H1 (cell line): ENCODE measurements at regions not wholly inside any gene's neighbourhood (a gene's known extent, or its start where the extent isn't known, plus 50 kb on each side); places are given as distances from the start of the nearest gene placed in this dataset.

Source experiments
- CHD2 ChIP-seq: IDR thresholded peaks from 2 replicates; pipeline ENCODE4 v1.6.1; 2012; ENCODE audit warnings: low read length, improper control_type of control experiment
- GABPA ChIP-seq: IDR thresholded peaks from 2 replicates; pipeline ENCODE4 v1.6.1; 2011; ENCODE audit warnings: mild to moderate bottlenecking, low read length, moderate library complexity, borderline replicate concordance; ENCODE audit not compliant: insufficient read depth
- HDAC2 ChIP-seq, 2 experiments: fragments of 300-600 bp in 1 of 2; sonication (generic) in 1 of 2; IDR thresholded peaks; 2 replicates each; pipeline ENCODE4 v1.6.1; 2011 to 2012; ENCODE audit warnings: low read depth in 2 of 2, low read length in 2 of 2, mild to moderate bottlenecking in 2 of 2, moderate library complexity in 2 of 2, borderline replicate concordance in 1 of 2, inconsistent platforms in 1 of 2
- POLR2AphosphoS5 ChIP-seq: IDR thresholded peaks from 2 replicates; pipeline ENCODE4 v1.6.1; 2011; ENCODE audit warnings: low read depth, low read length
- SAP30 ChIP-seq: fragments of 300-600 bp; sonication (generic); IDR thresholded peaks from 2 replicates; pipeline ENCODE4 v1.7.1; 2012; ENCODE audit warnings: low read length, moderate library complexity, mild to moderate bottlenecking, inconsistent platforms; ENCODE audit not compliant: insufficient read depth, insufficient replicate concordance
- SIX5 ChIP-seq: IDR thresholded peaks from 2 replicates; pipeline ENCODE4 v1.6.1; 2011; ENCODE audit warnings: mild to moderate bottlenecking, low read depth, low read length
- SRF ChIP-seq: IDR thresholded peaks from 2 replicates; pipeline ENCODE4 v1.6.1; 2011; ENCODE audit warnings: mild to moderate bottlenecking, low read depth, low read length, moderate library complexity
- TAF7 ChIP-seq: optimal IDR thresholded peaks from 2 replicates; pipeline ENCODE3; 2011; ENCODE audit warnings: low read depth, mild to moderate bottlenecking, inconsistent platforms, low read length, moderate library complexity, borderline replicate concordance
- ZNF274 ChIP-seq: IDR thresholded peaks from 2 replicates; pipeline ENCODE4 v1.7.0; 2012; ENCODE audit warnings: low read length, borderline replicate concordance; ENCODE audit errors: extremely low read depth

DNA sequence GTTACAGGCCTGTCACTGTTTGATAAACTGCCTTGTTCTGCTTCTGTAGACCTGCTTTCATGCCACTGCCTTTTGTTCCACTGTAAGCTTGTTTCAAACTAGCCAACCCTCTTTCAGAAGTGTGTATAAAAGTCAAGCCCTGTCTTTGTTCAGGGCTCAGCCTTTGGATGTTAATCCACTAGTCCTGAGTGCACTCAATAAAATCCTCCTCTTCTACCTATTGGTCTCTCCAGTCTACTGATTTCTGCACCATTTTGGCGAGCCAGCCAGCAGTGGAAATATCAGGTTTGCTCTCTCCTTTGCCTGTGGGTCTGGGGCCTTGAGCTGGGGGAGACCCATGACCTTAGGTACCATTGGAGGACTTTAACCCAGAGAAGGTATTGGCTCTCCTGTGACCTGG lies 901.6 kb upstream of the NDST4 start (continued):
- TF ChIP-seq HDAC2 (IDR thresholded peaks at IDR 0.05; ENCODE audit: borderline replicate concordance in 1 of 2, low read depth in 2 of 2, low read length in 2 of 2), result no peak
- TF ChIP-seq CHD2, result no peak
- TF ChIP-seq SIX5, result no peak
- no peak for TF ChIP-seq SRF
- no peak for TF ChIP-seq GABPA
- no peak for TF ChIP-seq ZNF274
- no peak for TF ChIP-seq SAP30
- no peak for TF ChIP-seq TAF7
- no peak for TF ChIP-seq POLR2AphosphoS5
